Endothelial cell of umbilical vein (primary cell): ENCODE measurements at regions not wholly inside any gene's neighbourhood (a gene's known extent, or its start where the extent isn't known, plus 50 kb on each side); places are given as distances from the start of the nearest gene placed in this dataset.

ENCODE experiments used
- BruUV-seq: library from RNA; stranded (reverse); fragments of 400-500 nt; replicated peaks from 2 replicates; lab custom pipeline; 2021; lab: Mats Ljungman, UMichigan
- CTCF ChIA-PET: fragments of 300-600, 350-600 bp; sonication (Branson Sonifier 250); formaldehyde crosslinking; loops from one replicate; lab custom pipeline; 2021; ENCODE audit warnings: antibody characterized with exemption, inconsistent platforms; lab: Charles Lee
- POLR2A ChIA-PET: fragments of 300-600, 350-600 bp; sonication (Branson Sonifier 250); formaldehyde crosslinking; loops from one replicate; lab custom pipeline; 2021; ENCODE audit warnings: antibody characterized with exemption, inconsistent platforms; lab: Charles Lee
- DNase-seq: peaks from one replicate; pipeline ENCODE4 v3.0.0-alpha.2; 2011; ENCODE audit warnings: low read depth, low spot score
- FAIRE-seq: peaks from 2 replicates; lab custom pipeline; 2011; peaks lifted over from hg19 to GRCh38; lab: Jason Lieb, UNC
- H2AFZ ChIP-seq: 2 replicates; pipeline ENCODE4 v1.6.0; 2012; ENCODE audit warnings: low read depth, low read length, control low read depth, inconsistent platforms
- H3K27ac ChIP-seq: 2 replicates; pipeline ENCODE4 v1.5.1; 2011; ENCODE audit warnings: low read depth, mild to moderate bottlenecking, control low read depth, low read length, moderate library complexity; ENCODE audit not compliant: insufficient read depth
- H3K27me3 ChIP-seq, 2 experiments: 2 replicates each; pipeline versions ENCODE4 v1.6.0 to v1.6.1; 2011; ENCODE audit warnings: low read length in 2 of 2, mixed read lengths in 1 of 2; ENCODE audit not compliant: control insufficient read depth in 2 of 2, insufficient read depth in 2 of 2
- H3K36me3 ChIP-seq, 2 experiments: 2 replicates in 1 of 2; 3 replicates in 1 of 2; pipeline ENCODE4 v1.5.1; 2011; ENCODE audit warnings: low read length in 2 of 2, mild to moderate bottlenecking in 1 of 2, moderate library complexity in 1 of 2; ENCODE audit not compliant: control insufficient read depth in 2 of 2, insufficient read depth in 2 of 2; ENCODE audit errors: extremely low read depth in 1 of 2
- H3K4me1 ChIP-seq: 3 replicates; pipeline ENCODE4 v1.5.1; 2011; ENCODE audit warnings: mild to moderate bottlenecking, low read length; ENCODE audit not compliant: control insufficient read depth, insufficient read depth; ENCODE audit errors: extremely low read depth
- H3K4me2 ChIP-seq: 2 replicates; pipeline ENCODE4 v1.6.1; 2011; ENCODE audit warnings: low read length, control low read depth, mixed read lengths; ENCODE audit not compliant: insufficient read depth
- H3K4me3 ChIP-seq, 3 experiments: fragments of 200-600 bp in 1 of 3; sonication (generic), shearing (Covaris generic) in 1 of 3; replicated peaks in 1 of 3; 2 replicates each; pipeline ENCODE4 v1.5.1; 2011 to 2016; ENCODE audit warnings: control low read depth in 3 of 3, low read length in 3 of 3, mild to moderate bottlenecking in 2 of 3, inconsistent platforms in 1 of 3, low read depth in 1 of 3, moderate library complexity in 1 of 3; ENCODE audit not compliant: insufficient read depth in 1 of 3
- H3K79me2 ChIP-seq: 2 replicates; pipeline ENCODE4 v1.6.0; 2012; ENCODE audit warnings: low read length, inconsistent platforms; ENCODE audit not compliant: control insufficient read depth, insufficient read depth
- H3K9ac ChIP-seq: replicated peaks from 2 replicates; pipeline ENCODE3; 2011; ENCODE audit warnings: low read length, control low read depth; ENCODE audit not compliant: insufficient read depth; ENCODE audit errors: extremely low read depth
- H3K9me1 ChIP-seq: replicated peaks from 3 replicates; pipeline ENCODE4 v1.6.0; 2011; ENCODE audit warnings: mild to moderate bottlenecking, low read length; ENCODE audit not compliant: control insufficient read depth, insufficient read depth; ENCODE audit errors: extremely low read depth
- H3K9me3 ChIP-seq: replicated peaks from 2 replicates; pipeline ENCODE4 v1.5.1; 2012; ENCODE audit warnings: low read length, inconsistent platforms; ENCODE audit not compliant: control insufficient read depth, insufficient read depth
- H4K20me1 ChIP-seq: replicated peaks from 2 replicates; pipeline ENCODE3; 2011; ENCODE audit warnings: mild to moderate bottlenecking, low read length; ENCODE audit not compliant: control insufficient read depth, insufficient read depth; ENCODE audit errors: extremely low read depth
- EZH2 ChIP-seq: IDR thresholded peaks from 2 replicates; pipeline ENCODE4 v1.6.1; 2012; ENCODE audit warnings: borderline replicate concordance, low read depth, mild to moderate bottlenecking, moderate library complexity, low read length, inconsistent platforms; ENCODE audit not compliant: severe bottlenecking
- FOS ChIP-seq: IDR thresholded peaks from 2 replicates; pipeline ENCODE4 v1.6.1; 2011; ENCODE audit warnings: mild to moderate bottlenecking, low read length, moderate library complexity, borderline replicate concordance; ENCODE audit not compliant: insufficient read depth
- GATA2 ChIP-seq: IDR thresholded peaks from 2 replicates; pipeline ENCODE4 v1.7.0; 2011; ENCODE audit warnings: low read depth, mild to moderate bottlenecking, moderate library complexity, mixed read lengths, low read length; ENCODE audit not compliant: insufficient read length, insufficient read depth
- JUN ChIP-seq: IDR thresholded peaks from 2 replicates; pipeline ENCODE4 v1.6.1; 2011; ENCODE audit warnings: borderline replicate concordance, low read depth; ENCODE audit not compliant: insufficient read length, insufficient read depth
- MYC ChIP-seq: IDR thresholded peaks from one replicate; pipeline ENCODE4 v1.6.1; 2011; ENCODE audit warnings: mild to moderate bottlenecking, low read depth, low read length
- POLR2A ChIP-seq: IDR thresholded peaks from 2 replicates; pipeline ENCODE4 v1.6.1; 2012; ENCODE audit warnings: low read depth, mild to moderate bottlenecking, control low read depth, low read length
- POLR2AphosphoS5 ChIP-seq: IDR thresholded peaks from 2 replicates; pipeline ENCODE4 v1.6.1; 2012; ENCODE audit warnings: low read depth, mild to moderate bottlenecking, control low read depth, low read length, moderate library complexity; ENCODE audit not compliant: insufficient read depth
- dilution Hi-C: fragments of 300-500 bp; cut with MboI; formaldehyde crosslinking; loops from one replicate; pipeline ENCODE4 v1.15.0; 2019; ENCODE audit warnings: low sequenced_read_pairs; ENCODE audit not compliant: extremely low pct_ligation_motif_present
- intact Hi-C: fragments of 100-400 bp; cut with micrococcal nuclease; formaldehyde crosslinking; loops from one replicate; pipeline ENCODE4 v1.10.0; 2022
- TF ChIP-seq, protein P1 (sequence below), 2 donors: IDR thresholded peaks; 1 replicate in 1 of 2; 2 replicates in 1 of 2; pipeline ENCODE4 v1.5.1; 2011; ENCODE audit warnings: low read length in 2 of 2, mild to moderate bottlenecking in 2 of 2, moderate library complexity in 2 of 2, control low read depth in 1 of 2, inconsistent platforms in 1 of 2, low read depth in 1 of 2; ENCODE audit not compliant: insufficient read depth in 1 of 2; ENCODE audit errors: extremely low read depth in 1 of 2
- TF ChIP-seq, protein P2 (sequence below): IDR thresholded peaks from 2 replicates; pipeline ENCODE4 v1.6.1; 2011; ENCODE audit not compliant: insufficient read depth, insufficient read length

DNA sequence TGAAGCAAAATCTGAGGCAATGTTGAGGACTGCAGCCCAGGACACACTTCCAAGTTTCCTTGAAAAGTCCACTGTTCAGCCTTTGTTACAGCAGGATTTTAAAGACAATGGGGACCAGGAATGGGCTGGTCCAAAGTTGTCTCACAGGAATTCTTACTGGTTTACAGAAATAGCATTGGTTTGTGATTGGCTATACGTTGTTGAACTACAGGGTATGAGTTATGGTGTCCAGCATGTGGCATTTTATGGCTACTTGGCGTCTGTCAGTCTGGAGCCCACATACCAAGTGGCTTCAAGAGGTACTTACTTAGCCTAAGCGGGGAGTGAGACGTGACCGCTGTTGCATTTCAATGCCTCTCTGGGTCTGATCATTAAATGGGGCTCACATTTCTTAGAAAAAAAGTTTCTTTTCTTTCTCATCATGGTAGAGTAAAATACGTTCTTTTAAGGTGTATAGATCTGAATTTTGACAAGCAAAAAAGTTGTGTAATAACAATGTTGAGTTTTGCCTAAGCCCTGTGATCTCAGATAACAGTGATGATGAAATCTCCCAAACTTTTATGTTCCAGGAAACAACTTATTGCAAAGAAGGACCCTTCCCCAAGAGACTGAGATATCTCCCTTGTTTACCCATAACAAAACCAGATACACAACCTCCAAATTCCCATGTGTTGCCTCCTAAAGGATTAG, 100.0 kb upstream of the TRIM24 start:
- intact Hi-C loops (no loop called here), dilution Hi-C loops (no loop called here)
- H3K4me3 ChIP-seq = no peak overlapping the region
- DNase-seq (no peak), FAIRE-seq (no peak)
- no TSS peak for BruUV-seq
- H3K4me1 ChIP-seq = no peaks in the 10 kb centered on the region
- no peak overlapping the region for H3K27ac ChIP-seq
- ChIA-PET POLR2A (no interaction called here), CTCF (no interaction called here)
- no peaks in the 10 kb centered on the region for H3K79me2 ChIP-seq
- no peaks in the 10 kb centered on the region for H3K9me3 ChIP-seq
- H3K27me3 ChIP-seq = no peaks in the 10 kb centered on the region
- TF ChIP-seq, protein P1, sequence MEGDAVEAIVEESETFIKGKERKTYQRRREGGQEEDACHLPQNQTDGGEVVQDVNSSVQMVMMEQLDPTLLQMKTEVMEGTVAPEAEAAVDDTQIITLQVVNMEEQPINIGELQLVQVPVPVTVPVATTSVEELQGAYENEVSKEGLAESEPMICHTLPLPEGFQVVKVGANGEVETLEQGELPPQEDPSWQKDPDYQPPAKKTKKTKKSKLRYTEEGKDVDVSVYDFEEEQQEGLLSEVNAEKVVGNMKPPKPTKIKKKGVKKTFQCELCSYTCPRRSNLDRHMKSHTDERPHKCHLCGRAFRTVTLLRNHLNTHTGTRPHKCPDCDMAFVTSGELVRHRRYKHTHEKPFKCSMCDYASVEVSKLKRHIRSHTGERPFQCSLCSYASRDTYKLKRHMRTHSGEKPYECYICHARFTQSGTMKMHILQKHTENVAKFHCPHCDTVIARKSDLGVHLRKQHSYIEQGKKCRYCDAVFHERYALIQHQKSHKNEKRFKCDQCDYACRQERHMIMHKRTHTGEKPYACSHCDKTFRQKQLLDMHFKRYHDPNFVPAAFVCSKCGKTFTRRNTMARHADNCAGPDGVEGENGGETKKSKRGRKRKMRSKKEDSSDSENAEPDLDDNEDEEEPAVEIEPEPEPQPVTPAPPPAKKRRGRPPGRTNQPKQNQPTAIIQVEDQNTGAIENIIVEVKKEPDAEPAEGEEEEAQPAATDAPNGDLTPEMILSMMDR (IDR thresholded peaks at IDR 0.05; ENCODE audit: extremely low read depth in 1 of 2, insufficient read depth in 1 of 2, low read depth in 1 of 2, low read length in 2 of 2) = no peak
- no peak for TF ChIP-seq POLR2AphosphoS5
- TF ChIP-seq EZH2 = no peak
- TF ChIP-seq FOS = no peak
- no peak for TF ChIP-seq MYC
- no peak for TF ChIP-seq JUN
- no peak for TF ChIP-seq POLR2A
- TF ChIP-seq, protein P2, sequence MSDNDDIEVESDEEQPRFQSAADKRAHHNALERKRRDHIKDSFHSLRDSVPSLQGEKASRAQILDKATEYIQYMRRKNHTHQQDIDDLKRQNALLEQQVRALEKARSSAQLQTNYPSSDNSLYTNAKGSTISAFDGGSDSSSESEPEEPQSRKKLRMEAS = no peak
- TF ChIP-seq GATA2 = no peak
- H3K4me2 ChIP-seq = no peak overlapping the region
- H3K9ac ChIP-seq = no peak overlapping the region
- no peak overlapping the region for H2AFZ ChIP-seq
- no peaks in the 10 kb centered on the region for H4K20me1 ChIP-seq
- H3K36me3 ChIP-seq = no peaks in the 10 kb centered on the region
- H3K9me1 ChIP-seq = no peaks in the 10 kb centered on the region
